HepG2 (cell line): ENCODE measurements at regions not wholly inside any gene's neighbourhood (a gene's known extent, or its start where the extent isn't known, plus 50 kb on each side); places are given as distances from the start of the nearest gene placed in this dataset.

ENCODE experiments used
- ATAC-seq: fragments of 200-7000 bp; cut with Tn5 transposase; 3 replicates; pipeline ENCODE4 v1.9.1; 2020; ENCODE audit warnings: mild to moderate bottlenecking, moderate library complexity
- BruUV-seq: library from RNA; stranded (reverse); fragments of 400-500 nt; replicated peaks from 2 replicates; lab custom pipeline; 2021; lab: Mats Ljungman, UMichigan
- CTCF ChIA-PET: fragments of 300-600 bp; formaldehyde crosslinking; extraction: SDS; loops from one replicate; lab custom pipeline; 2021; ENCODE audit warnings: low total read pairs, inconsistent platforms, low intra/inter-chr PET ratio; lab: Yijun Ruan, JAX
- POLR2A ChIA-PET: fragments of 350-600 bp; sonication (Branson Sonifier 250); formaldehyde crosslinking; loops from one replicate; lab custom pipeline; 2020; ENCODE audit warnings: antibody characterized with exemption, inconsistent platforms; lab: Yijun Ruan, JAX
- DNase-seq: peaks from one replicate; pipeline ENCODE4 v3.0.0-alpha.2; 2015; ENCODE audit warnings: low spot score
- FAIRE-seq: peaks from 3 replicates; lab custom pipeline; 2011; peaks lifted over from hg19 to GRCh38; lab: Jason Lieb, UNC
- H2AFZ ChIP-seq: one replicate; pipeline ENCODE4 v1.6.1; 2011; ENCODE audit warnings: low read length, inconsistent platforms
- H3K27ac ChIP-seq: fragments of 300-600 bp; 3 replicates; pipeline ENCODE4 v1.8.0; 2011; ENCODE audit warnings: mixed run types, mild to moderate bottlenecking, mixed read lengths, low read length, inconsistent platforms; ENCODE audit not compliant: insufficient read depth; ENCODE audit errors: extremely low read length
- H3K27me3 ChIP-seq, 2 experiments: fragments of 200-600 bp in 1 of 2; 2 replicates in 1 of 2; 3 replicates in 1 of 2; pipeline versions ENCODE4 v1.6.0 to v1.8.0; 2011; ENCODE audit warnings: low read length in 2 of 2, mild to moderate bottlenecking in 2 of 2, moderate library complexity in 2 of 2, inconsistent platforms in 1 of 2; ENCODE audit not compliant: insufficient read depth in 2 of 2, control insufficient read depth in 1 of 2
- H3K36me3 ChIP-seq, 2 experiments: fragments of 200-600 bp in 1 of 2; replicated peaks in 1 of 2; 2 replicates in 1 of 2; 3 replicates in 1 of 2; pipeline versions ENCODE4 v1.5.1 to v1.8.0; 2011; ENCODE audit warnings: low read length in 2 of 2, inconsistent platforms in 1 of 2; ENCODE audit not compliant: insufficient read depth in 2 of 2, control insufficient read depth in 1 of 2
- H3K4me1 ChIP-seq: 2 replicates; pipeline ENCODE4 v1.5.1; 2012; ENCODE audit warnings: low read length, inconsistent platforms; ENCODE audit not compliant: insufficient read depth
- H3K4me2 ChIP-seq: 2 replicates; pipeline ENCODE4 v1.6.0; 2011; ENCODE audit warnings: low read depth, low read length, inconsistent platforms
- H3K4me3 ChIP-seq, 3 experiments: fragments of 200-600 bp in 1 of 3; sonication (generic), shearing (Covaris generic) in 1 of 3; replicated peaks in 1 of 3; 2 replicates each; pipeline ENCODE4 v1.5.1; 2011 to 2016; ENCODE audit warnings: low read length in 3 of 3, inconsistent platforms in 2 of 3, low read depth in 2 of 3, mild to moderate bottlenecking in 2 of 3, control low read depth in 1 of 3, mixed read lengths in 1 of 3; ENCODE audit not compliant: insufficient read depth in 1 of 3
- H3K79me2 ChIP-seq: one replicate; pipeline ENCODE4 v1.6.1; 2011; ENCODE audit warnings: low read length, inconsistent platforms; ENCODE audit not compliant: insufficient read depth
- H3K9ac ChIP-seq: 2 replicates; pipeline ENCODE4 v1.6.0; 2011; ENCODE audit warnings: mild to moderate bottlenecking, low read depth, low read length, inconsistent platforms; ENCODE audit not compliant: insufficient read depth
- H3K9me3 ChIP-seq: 2 replicates; pipeline ENCODE4 v1.5.1; 2012; ENCODE audit warnings: mild to moderate bottlenecking, low read length
- H4K20me1 ChIP-seq: 2 replicates; pipeline ENCODE4 v1.6.0; 2011; ENCODE audit warnings: inconsistent platforms, mild to moderate bottlenecking, low read length, moderate library complexity; ENCODE audit not compliant: insufficient read depth
- CEBPB ChIP-seq: IDR thresholded peaks from 2 replicates; pipeline ENCODE4 v1.6.1; 2011; ENCODE audit warnings: low read depth, low read length, improper control_type of control experiment, borderline replicate concordance
- KDM6A ChIP-seq: IDR thresholded peaks from 2 replicates; pipeline ENCODE4 v1.6.1; 2016; ENCODE audit warnings: low read depth
- SMARCE1 ChIP-seq: fragments of 450-650 bp; IDR thresholded peaks from 2 replicates; pipeline ENCODE4 v1.6.1; 2017; ENCODE audit warnings: borderline replicate concordance
- TAF1 ChIP-seq: sonication (generic); formaldehyde crosslinking; IDR thresholded peaks from 2 replicates; pipeline ENCODE4 v1.4.0; 2020; ENCODE audit warnings: missing genetic modification reagents
- ZNF598 ChIP-seq: sonication (generic); formaldehyde crosslinking; IDR thresholded peaks from 2 replicates; pipeline ENCODE4 v1.5.1; 2020; ENCODE audit warnings: mild to moderate bottlenecking, missing genetic modification reagents, borderline replicate concordance
- ZNF644 ChIP-seq: IDR thresholded peaks from 2 replicates; pipeline ENCODE4 v1.6.1; 2016; ENCODE audit warnings: low read depth
- WGBS: methylation state at CpG from one replicate; pipeline ENCODE4 v1.1.6; 2017; ENCODE audit warnings: low lambda C conversion rate; 5-methylcytosine and 5-hydroxymethylcytosine counted together
- in situ Hi-C: cut with HindIII; loops from 2 replicates; pipeline ENCODE4 v1.10.0; 2017; ENCODE audit warnings: low pct_unique_long_range_greater_than_20kb; ENCODE audit not compliant: extremely low pct_ligation_motif_present
- intact Hi-C: fragments of 100-400 bp; cut with micrococcal nuclease; formaldehyde crosslinking; loops from one replicate; pipeline ENCODE4 v1.10.0; 2022; ENCODE audit not compliant: unreplicated experiment
- TF ChIP-seq, protein P1 (sequence below): IDR thresholded peaks from 2 replicates; pipeline ENCODE4 v1.6.1; 2018; ENCODE audit warnings: missing genetic modification reagents
- TF ChIP-seq, protein P2 (sequence below): sonication (generic); formaldehyde crosslinking; conservative IDR thresholded peaks from 2 replicates; pipeline ENCODE4 v1.8.1; 2023; ENCODE audit warnings: missing genetic modification reagents
- TF ChIP-seq, protein P3 (sequence below): sonication (generic); formaldehyde crosslinking; IDR thresholded peaks from 2 replicates; pipeline ENCODE4 v1.5.0; 2020; ENCODE audit warnings: missing genetic modification reagents

DNA sequence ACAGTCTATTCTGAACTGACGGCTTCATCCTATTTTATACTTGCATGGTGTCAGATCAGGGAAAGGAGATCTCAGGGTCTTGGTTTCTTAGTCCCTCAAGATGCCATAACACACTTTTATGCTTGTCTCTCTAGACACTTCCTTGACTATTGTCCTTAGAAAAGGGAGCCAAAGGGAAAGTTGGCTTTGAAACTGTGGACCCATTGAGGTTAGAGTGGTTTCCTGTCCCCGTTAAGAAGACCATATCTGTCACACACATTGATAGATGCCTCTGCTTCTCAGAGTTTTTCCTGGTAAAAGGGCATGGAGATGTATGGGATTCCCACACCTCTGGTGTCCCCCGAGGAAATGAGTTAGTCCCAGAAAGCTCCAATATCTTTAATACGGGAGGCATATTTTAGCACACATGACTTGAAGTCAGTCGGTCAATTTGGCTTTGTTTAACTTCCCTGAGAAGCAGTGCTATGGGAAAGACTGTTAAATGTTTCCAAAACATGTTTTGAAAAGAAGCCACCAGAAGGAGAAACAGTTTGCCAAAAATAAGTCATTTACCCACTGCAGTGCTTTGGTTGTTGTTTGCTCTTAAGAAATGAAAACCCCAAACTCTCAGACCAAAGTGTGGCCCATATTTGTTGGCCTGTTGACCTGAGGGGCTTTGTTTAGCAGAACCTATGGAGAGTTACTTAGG lies 133.4 kb upstream of the CXCR4 start (continued):
- TF ChIP-seq, protein P1, sequence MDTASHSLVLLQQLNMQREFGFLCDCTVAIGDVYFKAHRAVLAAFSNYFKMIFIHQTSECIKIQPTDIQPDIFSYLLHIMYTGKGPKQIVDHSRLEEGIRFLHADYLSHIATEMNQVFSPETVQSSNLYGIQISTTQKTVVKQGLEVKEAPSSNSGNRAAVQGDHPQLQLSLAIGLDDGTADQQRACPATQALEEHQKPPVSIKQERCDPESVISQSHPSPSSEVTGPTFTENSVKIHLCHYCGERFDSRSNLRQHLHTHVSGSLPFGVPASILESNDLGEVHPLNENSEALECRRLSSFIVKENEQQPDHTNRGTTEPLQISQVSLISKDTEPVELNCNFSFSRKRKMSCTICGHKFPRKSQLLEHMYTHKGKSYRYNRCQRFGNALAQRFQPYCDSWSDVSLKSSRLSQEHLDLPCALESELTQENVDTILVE (CRISPR knock-in tag): no peak
- TF ChIP-seq ZNF644 (CRISPR knock-in tag) (no peak), ZNF598 (CRISPR knock-in tag) (no peak)
- TF ChIP-seq, all 625 proteins: peak for 0

DNA sequence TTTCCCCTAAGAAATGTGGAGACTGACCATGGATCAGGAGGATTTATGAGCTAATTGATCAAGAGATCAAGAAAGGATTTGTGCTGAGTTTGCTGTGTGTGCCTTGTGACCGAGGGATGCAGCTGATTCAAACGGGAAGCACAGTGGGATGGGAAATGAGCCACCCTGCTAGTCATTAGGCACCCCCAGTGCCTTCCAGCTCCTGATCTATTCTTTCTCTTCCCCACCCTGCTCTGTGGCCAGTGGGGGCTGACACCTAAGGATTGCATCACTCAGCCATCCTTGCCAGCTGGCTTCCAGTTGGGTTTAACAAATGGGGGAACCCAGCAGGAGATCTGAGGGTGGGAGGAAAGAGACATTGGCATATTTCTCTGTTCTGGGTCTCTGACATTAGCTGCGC lies 132.2 kb upstream of the CXCR4 start:
- ChIA-PET POLR2A (no interaction called here), CTCF (no interaction called here)
- H3K4me2 ChIP-seq: no peak overlapping the region
- no peaks in the 10 kb centered on the region for H3K9me3 ChIP-seq
- DNase-seq (no peak), FAIRE-seq (no peak), ATAC-seq (no peak)
- in situ Hi-C loops: no loop called here
- intact Hi-C loops: no loop called here
- H3K4me3 ChIP-seq: no peak overlapping the region
- H3K27me3 ChIP-seq: no peaks in the 10 kb centered on the region
- 18% methylated on average over 3 of the region's 3 CpGs for WGBS
- H4K20me1 ChIP-seq: no peaks in the 10 kb centered on the region
- H3K36me3 ChIP-seq: no peaks in the 10 kb centered on the region
- H3K27ac ChIP-seq: no peak overlapping the region
- no TSS peak for BruUV-seq
- peaks cover 17% of the 10 kb centered on the region for H3K4me1 ChIP-seq
- H3K9ac ChIP-seq: no peak overlapping the region
- TF ChIP-seq, protein P2, sequence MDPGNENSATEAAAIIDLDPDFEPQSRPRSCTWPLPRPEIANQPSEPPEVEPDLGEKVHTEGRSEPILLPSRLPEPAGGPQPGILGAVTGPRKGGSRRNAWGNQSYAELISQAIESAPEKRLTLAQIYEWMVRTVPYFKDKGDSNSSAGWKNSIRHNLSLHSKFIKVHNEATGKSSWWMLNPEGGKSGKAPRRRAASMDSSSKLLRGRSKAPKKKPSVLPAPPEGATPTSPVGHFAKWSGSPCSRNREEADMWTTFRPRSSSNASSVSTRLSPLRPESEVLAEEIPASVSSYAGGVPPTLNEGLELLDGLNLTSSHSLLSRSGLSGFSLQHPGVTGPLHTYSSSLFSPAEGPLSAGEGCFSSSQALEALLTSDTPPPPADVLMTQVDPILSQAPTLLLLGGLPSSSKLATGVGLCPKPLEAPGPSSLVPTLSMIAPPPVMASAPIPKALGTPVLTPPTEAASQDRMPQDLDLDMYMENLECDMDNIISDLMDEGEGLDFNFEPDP (CRISPR knock-in tag): no peak
- TF ChIP-seq CEBPB (0 out of 2 replicates have a peak, but pooled peaks have one; percentile 39), SMARCE1 (no peak), TAF1 (CRISPR knock-in tag) (no peak), KDM6A (CRISPR knock-in tag) (no peak)
- TF ChIP-seq, protein P3, sequence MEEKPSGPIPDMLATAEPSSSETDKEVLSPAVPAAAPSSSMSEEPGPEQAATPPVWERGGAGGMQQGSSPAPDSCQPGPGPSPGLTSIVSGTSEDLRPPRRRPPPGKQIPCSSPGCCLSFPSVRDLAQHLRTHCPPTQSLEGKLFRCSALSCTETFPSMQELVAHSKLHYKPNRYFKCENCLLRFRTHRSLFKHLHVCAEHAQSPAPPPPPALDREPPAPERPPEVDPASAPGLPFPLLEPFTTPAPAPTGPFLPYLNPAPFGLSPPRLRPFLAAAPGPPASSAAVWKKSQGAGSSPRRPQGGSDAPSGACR (CRISPR knock-in tag): no peak
- H2AFZ ChIP-seq: no peak overlapping the region
- H3K79me2 ChIP-seq: no peaks in the 10 kb centered on the region
